ENCODE measurements at regions not wholly inside any gene's neighbourhood (a gene's known extent, or its start where the extent isn't known, plus 50 kb on each side); places are given as distances from the start of the nearest gene placed in this dataset.

- Mint-ChIP-seq H3K27me3 (ENCODE audit: unreplicated experiment) (peaks cover under 1% of the 10 kb centered on the region), H3K4me3 (ENCODE audit: unreplicated experiment) (no peak overlapping the region), H3K4me1 (ENCODE audit: low read depth, unreplicated experiment) (peaks cover 15% of the 10 kb centered on the region), H3K36me3 (ENCODE audit: unreplicated experiment) (peaks cover 7% of the 10 kb centered on the region), H3K9me3 (ENCODE audit: unreplicated experiment) (no peaks in the 10 kb centered on the region), H3K27ac (ENCODE audit: unreplicated experiment) (no peak overlapping the region)
- peak; percentile 30 for DNase-seq
- TF ChIP-seq CTCF (IDR thresholded peaks at IDR 0.05; ENCODE audit: partially characterized antibody, unreplicated experiment): no peak
These were observed 174.5 kb upstream of the MAP1B start for GRCh38 chr5:71932655-71933338.

GRCh38 chr5:71934322-71934721 is 173.0 kb upstream of the MAP1B start:
- DNase-seq: no peak
- Mint-ChIP-seq H3K4me3 (ENCODE audit: unreplicated experiment) (no peak overlapping the region), H3K27ac (ENCODE audit: unreplicated experiment) (no peak overlapping the region), H3K36me3 (ENCODE audit: unreplicated experiment) (peaks cover 7% of the 10 kb centered on the region), H3K4me1 (ENCODE audit: low read depth, unreplicated experiment) (peaks cover 30% of the 10 kb centered on the region), H3K27me3 (ENCODE audit: unreplicated experiment) (peaks cover 8% of the 10 kb centered on the region), H3K9me3 (ENCODE audit: unreplicated experiment) (peaks cover 5% of the 10 kb centered on the region)
- no peak for TF ChIP-seq CTCF (IDR thresholded peaks at IDR 0.05; ENCODE audit: partially characterized antibody, unreplicated experiment)

GRCh38 chr5:71937921-71938698 is 169.2 kb upstream of the MAP1B start:
- Mint-ChIP-seq H3K4me3 (ENCODE audit: unreplicated experiment) (peak overlapping the region; percentile 40), H3K9me3 (ENCODE audit: unreplicated experiment) (peaks cover 12% of the 10 kb centered on the region), H3K27me3 (ENCODE audit: unreplicated experiment) (peaks cover 13% of the 10 kb centered on the region), H3K36me3 (ENCODE audit: unreplicated experiment) (peaks cover 14% of the 10 kb centered on the region), H3K27ac (ENCODE audit: unreplicated experiment) (peak overlapping the region; percentile 94), H3K4me1 (ENCODE audit: low read depth, unreplicated experiment) (peaks cover 41% of the 10 kb centered on the region)
- no peak for DNase-seq
- no peak for TF ChIP-seq CTCF (IDR thresholded peaks at IDR 0.05; ENCODE audit: partially characterized antibody, unreplicated experiment)

GRCh38 chr5:71938895-71939294 is 168.4 kb upstream of the MAP1B start:
- peak overlapping the region; percentile 94 for H3K27ac Mint-ChIP-seq (ENCODE audit: unreplicated experiment)
- H3K27me3 Mint-ChIP-seq (ENCODE audit: unreplicated experiment): peaks cover 13% of the 10 kb centered on the region
- peaks cover 45% of the 10 kb centered on the region for H3K4me1 Mint-ChIP-seq (ENCODE audit: low read depth, unreplicated experiment)
- DNase-seq: peak; percentile 49
- peaks cover 14% of the 10 kb centered on the region for H3K36me3 Mint-ChIP-seq (ENCODE audit: unreplicated experiment)
- no peak for TF ChIP-seq CTCF (IDR thresholded peaks at IDR 0.05; ENCODE audit: partially characterized antibody, unreplicated experiment)
- peak overlapping the region; percentile 73 for H3K4me3 Mint-ChIP-seq (ENCODE audit: unreplicated experiment)
- H3K9me3 Mint-ChIP-seq (ENCODE audit: unreplicated experiment): peaks cover 12% of the 10 kb centered on the region

Measured in glutamatergic neuron (in vitro differentiated cells).